ENCODE measurements at regions not wholly inside any gene's neighbourhood (a gene's known extent, or its start where the extent isn't known, plus 50 kb on each side); places are given as distances from the start of the nearest gene placed in this dataset.

GRCh38 chr6:141316236-141316635, 816.5 kb upstream of the GJE1 start:
- no peak for DNase-seq (ENCODE audit: low read depth in 1 of 2, low spot score in 1 of 2)
- no peak for TF ChIP-seq JUND (IDR thresholded peaks at IDR 0.05; ENCODE audit: low read depth)
- in situ Hi-C loops (cut with HindIII; ENCODE audit: low pct_unique_long_range_greater_than_20kb, low sequenced_read_pairs): no loop called here

- DNase-seq (ENCODE audit: low read depth in 1 of 2, low spot score in 1 of 2): no peak
- TF ChIP-seq JUND (IDR thresholded peaks at IDR 0.05; ENCODE audit: low read depth): no peak
- in situ Hi-C loops (cut with HindIII; ENCODE audit: low pct_unique_long_range_greater_than_20kb, low sequenced_read_pairs): no loop called here
These were observed 818.7 kb upstream of the GJE1 start for GRCh38 chr6:141313986-141314385.

- no peak for TF ChIP-seq JUND (IDR thresholded peaks at IDR 0.05; ENCODE audit: low read depth)
- DNase-seq (ENCODE audit: low read depth in 1 of 2, low spot score in 1 of 2): no peak
- in situ Hi-C loops (cut with HindIII; ENCODE audit: low pct_unique_long_range_greater_than_20kb, low sequenced_read_pairs): no loop called here
These were observed 823.4 kb upstream of the GJE1 start for GRCh38 chr6:141309295-141309694.

GRCh38 chr6:141307309-141307998, 825.3 kb upstream of the GJE1 start:
- in situ Hi-C loops (cut with HindIII; ENCODE audit: low pct_unique_long_range_greater_than_20kb, low sequenced_read_pairs): no loop called here
- DNase-seq (ENCODE audit: low read depth in 1 of 2, low spot score in 1 of 2): no peak
- TF ChIP-seq JUND (IDR thresholded peaks at IDR 0.05; ENCODE audit: low read depth): no peak

GRCh38 chr6:141303907-141304306, 828.8 kb upstream of the GJE1 start:
- TF ChIP-seq JUND (IDR thresholded peaks at IDR 0.05; ENCODE audit: low read depth): no peak
- in situ Hi-C loops (cut with HindIII; ENCODE audit: low pct_unique_long_range_greater_than_20kb, low sequenced_read_pairs): no loop called here
- no peak for DNase-seq (ENCODE audit: low read depth in 1 of 2, low spot score in 1 of 2)

GRCh38 chr6:141301779-141302178, 830.9 kb upstream of the GJE1 start:
- DNase-seq (ENCODE audit: low read depth in 1 of 2, low spot score in 1 of 2): no peak
- no peak for TF ChIP-seq JUND (IDR thresholded peaks at IDR 0.05; ENCODE audit: low read depth)

GRCh38 chr6:141290941-141291721, 841.6 kb upstream of the GJE1 start:
- DNase-seq (ENCODE audit: low read depth in 1 of 2, low spot score in 1 of 2): no peak
- in situ Hi-C loops (cut with HindIII; ENCODE audit: low pct_unique_long_range_greater_than_20kb, low sequenced_read_pairs): no loop called here
- no peak for TF ChIP-seq JUND (IDR thresholded peaks at IDR 0.05; ENCODE audit: low read depth)

More at GRCh38 chr6:141301779-141302178, 830.9 kb upstream of the GJE1 start:
- in situ Hi-C loops (cut with HindIII; ENCODE audit: low pct_unique_long_range_greater_than_20kb, low sequenced_read_pairs): no loop called here

- in situ Hi-C loops (cut with HindIII; ENCODE audit: low pct_unique_long_range_greater_than_20kb, low sequenced_read_pairs): no loop called here
- no peak for TF ChIP-seq JUND (IDR thresholded peaks at IDR 0.05; ENCODE audit: low read depth)
- no peak for DNase-seq (ENCODE audit: low read depth in 1 of 2, low spot score in 1 of 2)
These were observed 843.8 kb upstream of the GJE1 start for GRCh38 chr6:141288947-141289346.

- TF ChIP-seq JUND (IDR thresholded peaks at IDR 0.05; ENCODE audit: low read depth): no peak
- in situ Hi-C loops (cut with HindIII; ENCODE audit: low pct_unique_long_range_greater_than_20kb, low sequenced_read_pairs): no loop called here
- no peak for DNase-seq (ENCODE audit: low read depth in 1 of 2, low spot score in 1 of 2)
These were observed 850.5 kb upstream of the GJE1 start for GRCh38 chr6:141282263-141282662.

GRCh38 chr6:141269684-141270083, 863.0 kb upstream of the GJE1 start:
- no peak for DNase-seq (ENCODE audit: low read depth in 1 of 2, low spot score in 1 of 2)
- in situ Hi-C loops (cut with HindIII; ENCODE audit: low pct_unique_long_range_greater_than_20kb, low sequenced_read_pairs): no loop called here
- no peak for TF ChIP-seq JUND (IDR thresholded peaks at IDR 0.05; ENCODE audit: low read depth)

- TF ChIP-seq JUND (IDR thresholded peaks at IDR 0.05; ENCODE audit: low read depth): no peak
- in situ Hi-C loops (cut with HindIII; ENCODE audit: low pct_unique_long_range_greater_than_20kb, low sequenced_read_pairs): no loop called here
- no peak for DNase-seq (ENCODE audit: low read depth in 1 of 2, low spot score in 1 of 2)
These were observed 865.3 kb upstream of the GJE1 start for GRCh38 chr6:141267420-141267819.

- in situ Hi-C loops (cut with HindIII; ENCODE audit: low pct_unique_long_range_greater_than_20kb, low sequenced_read_pairs): no loop called here
- TF ChIP-seq JUND (IDR thresholded peaks at IDR 0.05; ENCODE audit: low read depth): no peak
- DNase-seq (ENCODE audit: low read depth in 1 of 2, low spot score in 1 of 2): peak in 1 of 2 experiments; percentile 3
These were observed 866.7 kb upstream of the GJE1 start for GRCh38 chr6:141265756-141266623.

Data from T47D (cell line).